ENCODE measurements at regions not wholly inside any gene's neighbourhood (a gene's known extent, or its start where the extent isn't known, plus 50 kb on each side); places are given as distances from the start of the nearest gene placed in this dataset.
A peak's percentile ranks its signal among the peaks of the same experiment; 100 is the strongest.

DNA sequence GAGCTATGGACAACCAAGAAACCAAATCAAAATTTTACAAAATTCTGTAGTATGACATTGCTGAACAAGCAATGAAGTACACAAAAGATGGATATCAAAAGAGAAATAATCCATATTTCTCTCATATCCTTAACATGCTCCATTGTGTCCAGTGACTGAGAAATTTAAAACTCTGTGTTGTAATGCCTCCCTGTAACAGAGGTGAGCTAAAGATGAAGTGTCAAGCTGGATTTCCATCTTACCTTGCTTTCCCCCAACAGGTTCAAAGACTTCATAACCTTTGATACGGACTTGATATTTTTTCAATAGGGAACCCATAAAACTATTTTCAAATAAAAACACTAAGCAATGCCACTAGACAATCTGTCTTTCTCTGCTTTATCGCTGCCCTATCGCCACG, 95.7 kb upstream of the SERTAD2 start:
- Histone ChIP-seq H3K9ac (ENCODE audit: low read depth in 1 of 2, low read length in 2 of 2) (peak overlapping the region in 1 of 2 donors; percentile 97), H3K4me1 (ENCODE audit: control insufficient read depth in 4 of 4, insufficient read depth in 4 of 4, low read length in 3 of 4) (peaks cover 0 to 26% (median 17%) of the 10 kb centered on the region in 4 donors), H3K27me3 (ENCODE audit: control insufficient read depth in 4 of 4, insufficient read depth in 4 of 4, low read length in 3 of 4) (no peaks in the 10 kb centered on the region), H3K36me3 (ENCODE audit: control insufficient read depth in 4 of 4, insufficient read depth in 3 of 4, low read depth in 1 of 4, low read length in 3 of 4) (no peaks in the 10 kb centered on the region), H3K9me3 (ENCODE audit: control insufficient read depth in 4 of 4, low read length in 3 of 4) (no peaks in the 10 kb centered on the region), H3K4me3 (ENCODE audit: low read depth in 1 of 3, low read length in 3 of 3) (peak overlapping the region in 2 of 3 donors; percentile 81 to 90), H3K27ac (ENCODE audit: low read depth in 1 of 2, low read length in 2 of 2) (peak overlapping the region; percentile 95 to 98)
- TF ChIP-seq ATF3 (IDR thresholded peaks at IDR 0.05) = no peak
- TF ChIP-seq HNF4A (conservative IDR thresholded peaks at IDR 0.05) = no peak
- TF ChIP-seq EGR1 (IDR thresholded peaks at IDR 0.05; ENCODE audit: low read depth in 2 of 2) = no peak
- no peak for TF ChIP-seq CTCF (IDR thresholded peaks at IDR 0.05; ENCODE audit: low read depth, low read length, missing input control)
- no peak for TF ChIP-seq SP1 (IDR thresholded peaks at IDR 0.05)
- TF ChIP-seq FOXA1 (IDR thresholded peaks at IDR 0.05) = no peak
- TF ChIP-seq, protein P1, sequence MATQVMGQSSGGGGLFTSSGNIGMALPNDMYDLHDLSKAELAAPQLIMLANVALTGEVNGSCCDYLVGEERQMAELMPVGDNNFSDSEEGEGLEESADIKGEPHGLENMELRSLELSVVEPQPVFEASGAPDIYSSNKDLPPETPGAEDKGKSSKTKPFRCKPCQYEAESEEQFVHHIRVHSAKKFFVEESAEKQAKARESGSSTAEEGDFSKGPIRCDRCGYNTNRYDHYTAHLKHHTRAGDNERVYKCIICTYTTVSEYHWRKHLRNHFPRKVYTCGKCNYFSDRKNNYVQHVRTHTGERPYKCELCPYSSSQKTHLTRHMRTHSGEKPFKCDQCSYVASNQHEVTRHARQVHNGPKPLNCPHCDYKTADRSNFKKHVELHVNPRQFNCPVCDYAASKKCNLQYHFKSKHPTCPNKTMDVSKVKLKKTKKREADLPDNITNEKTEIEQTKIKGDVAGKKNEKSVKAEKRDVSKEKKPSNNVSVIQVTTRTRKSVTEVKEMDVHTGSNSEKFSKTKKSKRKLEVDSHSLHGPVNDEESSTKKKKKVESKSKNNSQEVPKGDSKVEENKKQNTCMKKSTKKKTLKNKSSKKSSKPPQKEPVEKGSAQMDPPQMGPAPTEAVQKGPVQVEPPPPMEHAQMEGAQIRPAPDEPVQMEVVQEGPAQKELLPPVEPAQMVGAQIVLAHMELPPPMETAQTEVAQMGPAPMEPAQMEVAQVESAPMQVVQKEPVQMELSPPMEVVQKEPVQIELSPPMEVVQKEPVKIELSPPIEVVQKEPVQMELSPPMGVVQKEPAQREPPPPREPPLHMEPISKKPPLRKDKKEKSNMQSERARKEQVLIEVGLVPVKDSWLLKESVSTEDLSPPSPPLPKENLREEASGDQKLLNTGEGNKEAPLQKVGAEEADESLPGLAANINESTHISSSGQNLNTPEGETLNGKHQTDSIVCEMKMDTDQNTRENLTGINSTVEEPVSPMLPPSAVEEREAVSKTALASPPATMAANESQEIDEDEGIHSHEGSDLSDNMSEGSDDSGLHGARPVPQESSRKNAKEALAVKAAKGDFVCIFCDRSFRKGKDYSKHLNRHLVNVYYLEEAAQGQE (IDR thresholded peaks at IDR 0.05) = no peak
- TF ChIP-seq RAD21 (IDR thresholded peaks at IDR 0.05) = no peak
- TF ChIP-seq, protein P2, sequence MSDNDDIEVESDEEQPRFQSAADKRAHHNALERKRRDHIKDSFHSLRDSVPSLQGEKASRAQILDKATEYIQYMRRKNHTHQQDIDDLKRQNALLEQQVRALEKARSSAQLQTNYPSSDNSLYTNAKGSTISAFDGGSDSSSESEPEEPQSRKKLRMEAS (IDR thresholded peaks at IDR 0.05) = no peak
- TF ChIP-seq HNF4G (IDR thresholded peaks at IDR 0.05) = no peak
- TF ChIP-seq NR2F2 (IDR thresholded peaks at IDR 0.05) = no peak
- no peak for TF ChIP-seq YY1 (IDR thresholded peaks at IDR 0.05)
- no peak for TF ChIP-seq JUND (IDR thresholded peaks at IDR 0.05)
- TF ChIP-seq RXRA (IDR thresholded peaks at IDR 0.05) = no peak
- no peak for TF ChIP-seq FOXA2 (IDR thresholded peaks at IDR 0.05)
- no peak for TF ChIP-seq GABPA (IDR thresholded peaks at IDR 0.05 in 1 of 2, conservative IDR thresholded peaks at IDR 0.05 in 1 of 2)
- TF ChIP-seq TAF1 (conservative IDR thresholded peaks at IDR 0.05) = no peak
- no peak for TF ChIP-seq ZBTB33 (IDR thresholded peaks at IDR 0.05)
- WGBS = 38% methylated on average over 4 of the region's 4 CpGs
- no peak for DNase-seq (ENCODE audit: low spot score)

Data from liver (tissue), 8 donors.